ENCODE measurements at regions not wholly inside any gene's neighbourhood (a gene's known extent, or its start where the extent isn't known, plus 50 kb on each side); places are given as distances from the start of the nearest gene placed in this dataset.

DNA sequence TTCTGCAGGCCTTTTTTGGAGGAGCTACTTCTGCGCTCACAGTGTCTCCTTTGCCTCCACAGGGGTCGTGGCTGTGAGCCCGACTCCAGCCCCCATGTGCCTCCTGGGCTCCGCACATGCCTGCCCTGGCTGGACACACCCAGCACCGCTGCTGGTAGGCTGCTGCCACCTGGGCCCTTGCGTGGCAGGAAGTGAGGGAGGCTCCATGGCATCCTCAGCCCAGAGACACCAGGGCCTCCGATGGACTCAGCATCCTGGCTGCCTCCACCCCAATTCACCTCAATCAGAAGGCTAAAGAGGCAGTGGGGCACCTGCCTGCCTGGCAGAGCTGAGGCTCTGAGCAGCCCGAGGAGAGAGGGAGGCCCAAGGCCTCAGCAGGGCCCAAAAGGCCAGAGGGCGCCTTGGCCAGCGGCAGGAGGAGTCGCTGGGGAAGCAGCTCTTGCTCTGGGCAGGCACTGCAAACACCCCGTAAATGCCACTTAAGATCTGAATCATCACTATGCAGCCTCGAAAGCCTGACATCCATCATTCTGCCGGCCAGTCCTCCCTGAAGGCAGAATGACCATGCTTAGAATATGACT lies 68.3 kb upstream of the OTOS start:
- no peak for DNase-seq (ENCODE audit: low read depth in 1 of 2, low spot score in 1 of 2)

DNA sequence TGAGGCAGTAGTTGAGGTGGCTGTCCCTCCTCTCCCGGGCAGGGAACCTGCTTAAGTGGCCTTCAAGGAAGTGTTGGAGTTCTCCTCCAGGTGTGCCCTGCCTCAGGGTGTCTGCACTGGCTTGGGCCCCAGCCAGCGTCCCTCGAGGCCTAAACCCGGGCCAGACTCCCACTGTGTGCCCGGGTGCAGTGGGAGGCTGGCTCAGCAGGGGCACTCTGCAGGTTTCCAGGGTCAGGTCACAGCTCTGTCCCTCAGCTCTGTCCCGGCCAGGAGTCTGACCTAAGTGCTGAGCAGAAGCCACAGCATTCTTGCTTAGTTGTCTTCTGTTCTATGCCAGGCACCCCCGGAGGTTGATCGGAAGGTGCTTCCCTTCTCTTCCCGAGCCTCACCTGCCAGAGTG lies 69.0 kb upstream of the OTOS start:
- DNase-seq (ENCODE audit: low read depth in 1 of 2, low spot score in 1 of 2): no peak

DNA sequence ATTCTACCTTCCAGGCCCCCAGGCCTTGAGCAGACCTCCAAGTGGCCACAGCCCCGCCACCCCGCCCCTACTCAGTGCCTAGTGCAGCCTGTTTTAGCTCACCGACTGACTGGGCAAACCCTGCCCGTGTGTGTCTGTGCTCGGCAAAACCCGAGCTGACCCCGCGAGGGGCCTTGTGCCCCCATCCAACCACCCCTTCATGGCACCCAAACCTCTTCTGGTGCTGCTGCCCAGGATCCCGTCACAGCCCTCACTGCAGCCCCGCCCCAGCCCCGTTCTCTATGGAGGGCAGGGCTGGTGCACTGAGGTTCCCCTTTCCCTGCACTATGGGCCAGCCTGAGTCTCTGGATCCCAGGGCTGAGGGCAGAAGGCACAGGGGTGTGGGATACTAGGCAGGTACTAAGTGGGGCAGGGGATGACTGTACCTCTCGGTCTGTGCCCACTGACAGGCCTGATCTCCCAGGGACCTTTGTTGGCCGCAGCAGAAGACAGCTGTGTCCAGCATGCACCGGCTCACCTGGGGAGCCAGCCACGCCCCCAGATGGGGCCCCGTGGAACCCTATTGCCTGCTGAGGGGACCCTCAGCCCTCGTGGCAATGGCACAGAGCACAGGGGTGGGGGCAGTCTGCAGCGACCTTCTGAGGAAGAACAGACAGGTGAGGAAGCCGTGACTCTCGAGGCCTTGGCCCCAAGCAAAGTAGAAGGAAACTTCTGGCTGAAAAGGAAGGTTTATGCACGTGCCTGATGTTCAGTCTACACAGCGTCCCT lies 69.9 kb upstream of the OTOS start:
- no peak for DNase-seq (ENCODE audit: low read depth in 1 of 2, low spot score in 1 of 2)

GRCh38 chr2:240211096-240211495 lies 70.6 kb upstream of the OTOS start:
- no peak for DNase-seq (ENCODE audit: low read depth in 1 of 2, low spot score in 1 of 2)

- no peak for DNase-seq (ENCODE audit: low read depth in 1 of 2, low spot score in 1 of 2)
Measured at GRCh38 chr2:240211598-240212424, 71.4 kb upstream of the OTOS start.

DNA sequence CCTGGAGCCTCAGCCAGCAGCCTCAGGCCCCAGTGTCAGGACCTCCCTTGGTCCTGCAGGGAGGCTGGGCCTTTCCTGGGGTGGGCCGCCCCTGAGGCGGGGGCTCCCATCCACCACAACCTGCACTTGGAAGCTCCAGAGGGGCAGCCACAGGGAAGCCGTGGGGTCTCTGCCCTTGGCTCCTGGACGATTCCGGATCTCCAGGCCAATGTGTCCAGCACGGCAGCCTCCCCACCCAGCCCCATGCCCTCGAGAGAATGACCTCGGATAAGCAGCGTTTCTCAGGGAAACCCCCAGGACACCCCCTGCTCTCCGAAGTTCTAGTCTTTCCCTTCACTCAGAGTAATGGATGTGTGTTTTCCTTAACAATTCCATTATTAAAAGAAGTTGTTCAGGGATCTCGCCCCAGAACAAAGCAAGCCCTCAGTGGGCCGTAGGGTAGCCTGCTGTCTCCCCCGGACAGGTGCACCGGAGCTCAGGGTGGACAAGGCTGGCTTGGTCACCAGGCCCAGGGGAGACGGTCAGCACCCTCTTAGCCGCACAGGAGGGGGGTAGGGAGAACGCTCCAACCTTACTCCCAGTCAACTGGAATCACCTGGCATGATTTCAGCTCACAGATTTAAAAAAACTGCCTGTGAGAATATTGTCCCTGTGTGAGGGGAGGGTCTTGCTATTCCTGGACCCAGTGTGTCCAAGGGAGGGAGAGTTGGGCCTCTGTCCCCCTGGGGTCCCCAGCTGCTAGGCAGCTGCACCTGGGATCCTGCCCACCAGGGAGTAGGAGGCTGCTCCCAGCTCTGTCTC lies 72.2 kb upstream of the OTOS start:
- DNase-seq (ENCODE audit: low read depth in 1 of 2, low spot score in 1 of 2): no peak

- no peak for DNase-seq (ENCODE audit: low read depth in 1 of 2, low spot score in 1 of 2)
Measured at GRCh38 chr2:240213226-240213475, 72.7 kb upstream of the OTOS start.

GRCh38 chr2:240213476-240214421 lies 73.3 kb upstream of the OTOS start:
- no peak for DNase-seq (ENCODE audit: low read depth in 1 of 2, low spot score in 1 of 2)

- DNase-seq (ENCODE audit: low read depth in 1 of 2, low spot score in 1 of 2): no peak
Measured at GRCh38 chr2:240214790-240215675, 74.6 kb upstream of the OTOS start.

GRCh38 chr2:240215676-240216051 lies 75.2 kb upstream of the OTOS start:
- no peak for DNase-seq (ENCODE audit: low read depth in 1 of 2, low spot score in 1 of 2)

DNA sequence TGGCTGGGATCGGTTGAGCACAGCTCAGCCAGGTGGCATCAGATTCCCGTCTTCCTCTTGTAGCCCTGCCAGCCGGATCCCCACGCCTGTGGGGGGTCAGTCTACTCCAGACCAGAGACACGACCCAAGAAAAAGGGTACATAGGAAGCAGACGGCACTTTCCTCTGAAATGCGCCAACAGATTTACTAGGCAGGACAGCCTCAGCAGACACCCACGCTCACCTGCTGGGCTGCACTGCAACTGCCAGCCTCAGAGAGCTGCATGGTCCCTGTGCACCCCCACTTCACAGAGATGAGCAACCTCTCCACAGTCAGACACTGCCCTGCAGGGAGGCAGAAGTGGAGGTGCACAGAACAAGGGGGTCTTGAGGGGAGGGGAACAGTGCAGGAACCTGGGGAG lies 75.7 kb upstream of the OTOS start:
- no peak for DNase-seq (ENCODE audit: low read depth in 1 of 2, low spot score in 1 of 2)

DNA sequence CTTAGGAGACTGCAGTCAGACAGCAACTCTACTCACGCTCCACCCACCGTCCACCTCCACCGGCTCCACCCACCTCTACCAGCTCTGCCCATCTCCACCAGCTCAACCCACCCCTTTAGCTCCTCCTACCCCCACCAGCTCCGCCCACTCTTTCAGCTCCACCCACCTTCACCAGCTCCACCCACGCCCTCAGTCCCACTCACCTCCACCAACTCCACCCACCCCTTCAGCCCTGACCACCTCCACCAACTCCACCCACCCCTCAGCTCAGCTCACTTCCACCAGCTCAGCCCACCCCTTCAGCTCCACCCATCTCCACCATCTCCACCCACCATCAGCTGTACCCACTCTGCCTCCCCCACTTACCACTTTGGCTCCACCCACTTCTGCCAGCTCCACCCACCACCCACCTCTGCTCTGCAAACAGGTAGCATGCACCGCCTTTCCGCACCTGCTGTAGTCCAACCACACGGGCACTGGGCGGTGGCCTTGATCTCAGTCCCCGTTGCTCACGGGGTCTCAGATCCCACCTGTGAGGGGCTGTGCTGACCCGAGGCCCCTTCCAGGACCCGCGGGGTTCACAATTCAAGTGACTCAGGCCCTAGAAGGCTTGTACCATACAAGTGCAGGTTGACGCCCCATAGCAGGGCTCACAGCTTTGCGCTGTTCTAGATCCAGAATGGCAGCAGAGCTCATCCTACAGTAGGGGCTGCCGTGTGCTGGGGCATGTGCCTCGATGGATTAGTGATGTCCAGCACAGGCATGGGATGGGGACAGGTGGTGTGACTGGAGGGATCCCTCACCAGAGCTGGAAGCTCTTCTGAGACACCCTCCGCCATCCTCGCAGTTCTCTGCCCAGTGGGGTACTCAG lies 77.2 kb upstream of the OTOS start:
- DNase-seq (ENCODE audit: low read depth in 1 of 2, low spot score in 1 of 2): no peak

DNA sequence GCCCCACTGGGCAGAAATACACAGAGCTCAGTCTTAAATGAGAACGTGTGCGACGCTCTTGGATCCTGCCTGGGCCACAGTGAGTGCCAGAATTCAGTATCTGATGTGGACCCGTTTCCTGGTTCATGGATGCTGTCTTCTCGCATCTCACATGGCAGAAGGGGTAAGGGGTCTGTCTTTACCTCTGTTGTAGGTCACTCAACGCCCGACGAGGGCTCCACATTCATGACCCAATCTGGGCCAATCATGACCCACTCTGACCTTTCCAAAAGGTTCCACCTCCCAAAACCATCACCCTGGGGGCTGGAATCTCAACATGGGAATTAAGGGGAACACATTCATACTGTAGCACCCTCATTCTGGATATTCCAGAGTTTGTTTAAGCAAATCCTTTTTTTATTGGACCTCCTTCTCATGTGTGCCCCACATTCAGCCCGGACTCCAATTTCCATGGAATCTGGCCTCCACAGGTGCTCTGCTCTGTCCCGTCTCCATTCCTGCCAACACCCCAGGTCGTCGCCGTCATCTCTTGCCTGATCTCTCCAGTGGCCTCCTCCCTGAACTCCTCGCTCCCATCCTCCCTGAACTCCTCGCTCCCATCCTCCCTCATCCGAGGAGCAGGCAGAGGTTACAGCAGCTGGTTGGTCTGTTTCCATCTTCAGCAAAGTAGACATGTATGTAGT lies 78.9 kb upstream of the OTOS start:
- no peak for DNase-seq (ENCODE audit: low read depth in 1 of 2, low spot score in 1 of 2)

- DNase-seq (ENCODE audit: low read depth in 1 of 2, low spot score in 1 of 2): no peak
Measured at GRCh38 chr2:240220371-240220770, 79.9 kb upstream of the OTOS start.

DNA sequence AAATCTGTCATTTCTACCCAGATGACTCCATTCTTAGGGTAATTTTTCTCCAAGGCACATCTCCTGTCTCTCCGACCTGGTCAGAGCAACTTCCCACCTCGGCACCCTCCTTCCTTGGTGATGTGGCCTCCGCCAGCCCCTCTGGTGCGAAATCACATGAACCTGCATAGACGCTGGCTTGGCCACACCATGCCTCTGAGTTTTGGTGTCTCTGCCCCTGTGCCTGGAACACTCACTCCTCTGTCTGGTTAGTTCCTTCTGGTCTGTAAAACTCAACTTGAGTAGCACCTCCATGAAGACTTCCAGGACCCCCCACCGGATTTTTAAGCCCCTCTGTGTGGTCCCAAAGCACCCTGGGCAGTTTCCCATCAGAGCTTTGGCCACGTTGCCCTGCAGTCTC lies 83.2 kb upstream of the OTOS start:
- DNase-seq (ENCODE audit: low read depth in 1 of 2, low spot score in 1 of 2): no peak

- DNase-seq (ENCODE audit: low read depth in 1 of 2, low spot score in 1 of 2): no peak
Measured at GRCh38 chr2:240224676-240225075, 84.2 kb upstream of the OTOS start.

- no peak for DNase-seq (ENCODE audit: low read depth in 1 of 2, low spot score in 1 of 2)
Measured at GRCh38 chr2:240225131-240225530, 84.7 kb upstream of the OTOS start.

Measured in activated CD4-positive, alpha-beta T cell treated with anti-CD3 and anti-CD28 coated beads, Interleukin-2, amount 50 U/mL, for 24 hours (primary cell).